GM12873 (cell line): ENCODE measurements at regions not wholly inside any gene's neighbourhood (a gene's known extent, or its start where the extent isn't known, plus 50 kb on each side); places are given as distances from the start of the nearest gene placed in this dataset.

Experiments used
- CTCF ChIP-seq: IDR thresholded peaks from 2 replicates; pipeline ENCODE4 v1.5.1; 2012; ENCODE audit warnings: low read depth, mild to moderate bottlenecking, moderate library complexity, low read length, control low read depth; ENCODE audit not compliant: insufficient read depth; ENCODE audit errors: missing control alignments

GRCh38 chr18:29326214-29326613, 1149.3 kb upstream of the CDH2 start:
- TF ChIP-seq CTCF = no peak

GRCh38 chr18:29321561-29321960, 1144.6 kb upstream of the CDH2 start:
- no peak for TF ChIP-seq CTCF

GRCh38 chr18:29313312-29313711, 1136.4 kb upstream of the CDH2 start:
- no peak for TF ChIP-seq CTCF

- no peak for TF ChIP-seq CTCF
These were observed 1134.7 kb upstream of the CDH2 start for GRCh38 chr18:29311580-29311979.

GRCh38 chr18:29309366-29309765, 1132.4 kb upstream of the CDH2 start:
- no peak for TF ChIP-seq CTCF

GRCh38 chr18:29307982-29308381, 1131.1 kb upstream of the CDH2 start:
- no peak for TF ChIP-seq CTCF

GRCh38 chr18:29307231-29307630, 1130.3 kb upstream of the CDH2 start:
- no peak for TF ChIP-seq CTCF

- TF ChIP-seq CTCF = no peak
These were observed 1128.6 kb upstream of the CDH2 start for GRCh38 chr18:29305516-29305915.
